Activated CD4-positive, alpha-beta T cell treated with anti-CD3 and anti-CD28 coated beads, Interleukin-2, amount 50 U/mL, for 4 hours (primary cell): ENCODE measurements at regions not wholly inside any gene's neighbourhood (a gene's known extent, or its start where the extent isn't known, plus 50 kb on each side); places are given as distances from the start of the nearest gene placed in this dataset.

Source experiments
- DNase-seq, 2 experiments: peaks; one replicate each; pipeline ENCODE4 v3.0.0-alpha.2; 2020

- DNase-seq: no peak
These were observed 335.6 kb downstream of the ZNF608 start for GRCh38 chr5:124410539-124411488.

GRCh38 chr5:124408738-124409453 lies 337.5 kb downstream of the ZNF608 start:
- DNase-seq: no peak

GRCh38 chr5:124404796-124405195 lies 341.6 kb downstream of the ZNF608 start:
- no peak for DNase-seq

GRCh38 chr5:124403281-124403680 lies 343.2 kb downstream of the ZNF608 start:
- no peak for DNase-seq

- no peak for DNase-seq
These were observed 344.3 kb downstream of the ZNF608 start for GRCh38 chr5:124402144-124402581.

GRCh38 chr5:124401476-124402143 lies 344.8 kb downstream of the ZNF608 start:
- DNase-seq: no peak

- DNase-seq: no peak
These were observed 346.9 kb downstream of the ZNF608 start for GRCh38 chr5:124399426-124399961.

GRCh38 chr5:124398460-124398859 lies 348.0 kb downstream of the ZNF608 start:
- DNase-seq: no peak

GRCh38 chr5:124397317-124397716 lies 349.1 kb downstream of the ZNF608 start:
- DNase-seq: no peak

GRCh38 chr5:124395926-124396325 lies 350.5 kb downstream of the ZNF608 start:
- DNase-seq: no peak

GRCh38 chr5:124395287-124395686 lies 351.2 kb downstream of the ZNF608 start:
- no peak for DNase-seq

- DNase-seq: no peak
These were observed 351.7 kb downstream of the ZNF608 start for GRCh38 chr5:124394700-124395245.

GRCh38 chr5:124393584-124394379 lies 352.7 kb downstream of the ZNF608 start:
- DNase-seq: no peak

GRCh38 chr5:124383693-124384092 lies 362.7 kb downstream of the ZNF608 start:
- no peak for DNase-seq

- no peak for DNase-seq
These were observed 369.1 kb downstream of the ZNF608 start for GRCh38 chr5:124377386-124377785.

- no peak for DNase-seq
These were observed 372.6 kb downstream of the ZNF608 start for GRCh38 chr5:124373883-124374282.

GRCh38 chr5:124372457-124372856 lies 374.0 kb downstream of the ZNF608 start:
- DNase-seq: no peak

- DNase-seq: no peak
These were observed 375.2 kb downstream of the ZNF608 start for GRCh38 chr5:124371111-124371706.

GRCh38 chr5:124370601-124371000 lies 375.8 kb downstream of the ZNF608 start:
- no peak for DNase-seq

- DNase-seq: no peak
These were observed 381.1 kb downstream of the ZNF608 start for GRCh38 chr5:124365361-124365801.

GRCh38 chr5:124355928-124356327 lies 390.5 kb downstream of the ZNF608 start:
- no peak for DNase-seq
